NCI-H226 (cell line): ENCODE measurements at regions not wholly inside any gene's neighbourhood (a gene's known extent, or its start where the extent isn't known, plus 50 kb on each side); places are given as distances from the start of the nearest gene placed in this dataset.
"Not testable (repeated sequence)": the region's sequence is repeated elsewhere in the genome, so short reads cannot be mapped to it uniquely, and the experiment has no call there.

ENCODE experiments used
- DNase-seq: peaks from one replicate; pipeline ENCODE4 v3.0.0-alpha.2; 2015

DNA sequence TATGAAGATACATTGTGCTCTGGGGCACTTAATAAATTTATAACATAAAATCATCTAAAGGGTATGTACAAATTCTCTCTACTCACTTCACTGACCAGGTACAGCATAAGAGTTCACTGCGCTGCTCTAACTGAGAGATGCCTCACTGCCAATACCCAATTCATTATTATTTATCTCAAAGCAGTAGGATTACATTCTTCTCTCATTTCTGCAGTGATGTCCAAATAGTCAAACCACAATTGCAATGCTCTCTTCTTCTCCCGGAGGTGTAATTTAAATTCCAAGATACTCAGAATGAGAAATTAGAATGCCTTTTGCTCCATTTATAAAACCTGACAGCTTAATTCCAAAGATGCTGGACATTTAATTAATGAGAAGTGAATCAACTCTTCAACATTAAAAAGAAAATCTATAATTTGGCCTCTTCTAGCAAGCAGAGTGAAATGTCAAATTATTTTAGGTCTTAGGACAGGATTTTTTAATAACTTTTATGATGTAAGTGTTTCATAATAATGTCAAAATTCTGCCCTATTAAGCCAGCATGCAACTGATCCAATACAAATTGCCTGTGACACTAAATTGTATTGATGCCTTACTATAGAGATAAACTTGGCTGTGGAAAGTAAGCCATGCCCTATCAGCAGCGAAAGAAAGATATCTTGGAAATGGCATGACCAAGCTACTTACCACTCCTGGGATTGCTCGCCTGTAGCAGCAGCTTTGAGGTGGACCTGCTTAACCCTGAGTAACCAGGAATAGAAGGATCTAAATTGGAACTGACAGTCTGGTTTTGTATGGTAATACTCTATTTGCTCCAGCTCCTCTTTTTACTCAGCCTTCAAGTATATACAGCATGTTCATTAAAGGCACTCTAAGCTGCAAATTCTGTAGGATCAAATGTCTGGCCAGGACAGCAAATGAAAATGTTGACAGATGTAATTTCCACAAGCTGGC, 374.2 kb upstream of the TYRP1 start:
- DNase-seq = no peak

DNA sequence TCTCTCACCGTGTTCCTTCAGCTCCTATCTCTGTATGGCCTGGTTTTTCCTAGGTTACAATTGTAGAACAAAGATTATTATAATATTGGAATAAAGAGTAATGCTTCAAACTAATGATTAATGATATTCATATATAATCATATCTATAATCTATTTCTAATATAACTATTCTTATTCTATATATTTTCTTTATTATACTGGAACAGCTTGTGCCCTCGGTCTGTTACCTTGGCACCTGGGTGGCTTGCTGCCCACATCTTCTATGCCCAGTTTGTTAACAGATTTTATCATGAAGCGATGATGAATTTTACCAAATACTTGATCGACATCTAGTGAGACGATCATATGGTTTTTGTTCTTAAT, 363.6 kb upstream of the TYRP1 start:
- no peak for DNase-seq

DNA sequence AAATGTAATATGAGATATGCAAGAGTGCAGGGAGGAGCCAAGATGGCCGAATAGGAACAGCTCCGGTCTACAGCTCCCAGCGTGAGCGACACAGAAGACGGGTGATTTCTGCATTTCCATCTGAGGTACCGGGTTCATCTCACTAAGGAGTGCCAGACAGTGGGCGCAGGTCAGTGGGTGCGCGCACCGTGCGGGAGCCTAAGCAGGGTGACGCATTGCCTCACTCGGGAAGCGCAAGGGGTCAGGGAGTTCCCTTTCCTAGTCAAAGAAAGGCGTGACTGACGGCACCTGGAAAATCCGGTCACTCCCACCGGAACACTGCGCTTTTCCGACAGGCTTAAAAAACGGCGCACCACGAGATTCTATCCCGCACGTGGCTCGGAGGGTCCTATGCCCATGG, 359.2 kb upstream of the TYRP1 start:
- DNase-seq = not testable (repeated sequence)

DNA sequence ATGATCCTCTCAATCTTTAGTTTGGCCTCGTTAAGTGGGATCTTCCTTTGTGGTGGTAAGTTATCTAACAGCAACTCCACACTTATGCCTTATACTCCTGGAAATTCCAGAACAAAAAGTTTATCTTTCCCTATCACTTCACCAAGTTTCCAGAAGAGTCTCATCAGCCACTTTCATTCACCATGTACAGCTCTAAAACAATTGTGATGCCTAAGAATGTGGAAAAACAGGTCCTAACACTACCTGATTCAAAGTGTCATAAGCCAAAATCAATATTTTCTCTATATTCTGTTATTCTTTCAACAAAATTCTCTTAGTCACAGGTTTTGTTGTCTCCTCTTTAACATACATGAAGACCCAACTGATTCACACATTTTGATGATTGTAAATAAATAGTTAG, 342.4 kb upstream of the TYRP1 start:
- no peak for DNase-seq

DNA sequence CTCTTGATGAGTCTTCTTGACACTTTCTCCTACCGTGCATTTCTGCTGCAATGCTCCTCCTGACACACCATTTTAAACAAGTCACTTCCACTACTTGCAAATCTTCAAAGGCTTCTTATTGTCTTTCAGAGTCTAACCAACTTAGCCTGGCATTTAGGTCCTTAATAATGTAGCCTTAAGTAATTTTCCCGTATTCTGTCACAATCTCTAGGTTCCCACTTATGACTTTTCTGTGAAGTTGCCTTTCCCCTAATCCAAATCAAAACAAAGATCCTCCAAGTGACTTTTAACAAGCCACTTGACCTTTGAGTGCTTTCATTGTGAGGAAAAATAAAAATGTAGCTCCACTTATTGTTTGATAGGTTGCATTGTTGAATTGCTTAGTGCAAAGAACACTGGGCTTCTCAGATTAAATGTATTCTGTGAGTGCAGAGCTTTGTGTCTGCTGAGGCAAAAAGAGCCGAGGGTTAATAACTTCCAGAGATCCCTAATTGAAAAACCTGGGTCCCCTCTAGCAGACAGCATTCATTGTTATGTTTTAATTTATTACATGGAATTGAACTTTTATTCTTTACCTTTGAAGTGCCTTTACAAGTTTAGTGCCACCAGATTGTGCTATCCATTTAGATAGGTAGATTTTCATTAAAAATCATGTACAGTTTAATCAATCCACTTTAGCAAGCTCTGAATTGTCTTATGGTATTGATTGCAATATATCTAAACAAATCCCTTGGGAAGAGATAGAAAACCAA, 341.7 kb upstream of the TYRP1 start:
- DNase-seq = no peak

DNA sequence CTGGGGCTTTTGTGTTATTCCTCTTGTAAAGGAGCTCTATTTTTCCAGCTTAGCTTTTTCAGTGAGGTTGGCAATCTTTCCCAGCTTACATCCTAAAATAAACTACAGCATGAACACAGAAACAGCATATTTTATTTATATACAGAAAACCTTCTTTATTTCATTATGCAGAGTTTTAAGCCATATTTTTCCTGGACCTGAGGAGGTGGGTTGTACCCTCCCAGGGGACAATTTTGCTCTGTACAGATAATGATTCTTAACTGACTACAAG, 341.2 kb upstream of the TYRP1 start:
- DNase-seq = no peak

DNA sequence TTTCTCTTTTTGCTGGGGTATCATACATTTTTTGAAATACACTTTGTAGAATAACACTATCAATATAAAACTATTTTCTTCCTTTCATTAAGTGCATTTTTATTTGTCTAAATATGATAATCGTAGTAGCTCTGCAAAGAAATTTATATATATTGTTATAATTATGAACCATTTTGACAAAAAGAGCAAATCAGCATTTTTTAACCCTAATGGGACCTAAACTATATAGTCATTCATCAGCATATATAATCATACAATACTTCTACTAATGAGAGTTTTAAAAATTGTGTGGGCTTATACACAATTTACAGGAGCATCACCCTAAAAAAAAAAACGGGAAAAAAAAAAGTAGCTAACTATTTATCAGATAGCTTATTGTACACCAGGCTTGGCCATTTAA, 329.7 kb upstream of the TYRP1 start:
- DNase-seq = no peak

DNA sequence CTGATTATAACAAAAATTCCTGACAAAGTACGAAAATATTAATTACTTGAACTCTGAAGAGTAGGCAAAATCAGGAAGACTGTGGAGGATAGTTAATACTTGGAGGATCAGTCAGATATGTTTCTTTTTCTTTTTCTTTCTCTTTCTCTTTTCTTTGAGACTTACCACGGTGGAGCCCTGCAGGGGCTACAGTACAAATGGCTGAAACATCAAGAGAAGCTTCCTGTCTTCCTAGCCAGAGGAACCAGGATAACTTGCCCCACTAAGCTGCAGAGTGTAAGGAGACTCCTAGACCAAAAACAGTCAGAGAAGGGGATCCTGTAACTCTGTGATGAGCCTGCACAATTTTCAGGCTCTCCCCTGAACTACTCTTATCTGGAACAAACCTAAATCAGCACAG, 324.6 kb upstream of the TYRP1 start:
- no peak for DNase-seq

DNA sequence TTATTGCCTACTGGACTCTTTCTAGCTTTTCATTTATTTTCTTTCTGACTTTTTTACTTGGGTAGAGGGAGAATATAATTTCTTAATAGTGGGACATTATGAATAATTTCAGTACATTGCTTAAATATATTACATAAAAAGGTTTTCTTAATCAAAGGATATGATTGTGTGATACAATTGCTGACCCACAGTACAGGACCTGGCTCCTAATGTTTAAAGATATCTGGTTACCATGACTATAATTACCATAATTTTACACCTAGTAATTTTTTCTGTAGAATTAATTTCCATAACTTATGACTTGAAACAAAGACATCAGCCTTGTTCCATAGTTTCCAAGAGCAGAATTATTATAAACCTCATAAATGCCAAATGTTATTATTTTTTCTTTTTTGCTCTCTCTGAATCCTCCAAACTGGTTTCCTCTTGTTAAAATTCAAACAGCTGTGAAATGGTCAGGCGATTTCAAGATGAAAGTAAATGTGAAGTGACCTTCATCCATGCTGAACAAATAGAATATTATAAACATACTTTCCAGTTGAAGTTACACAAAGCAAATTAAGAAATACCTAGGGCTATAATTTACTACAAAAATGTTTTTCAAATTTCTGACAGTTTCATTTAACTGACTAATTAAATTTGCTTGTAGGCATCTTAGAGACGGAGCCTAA, 301.2 kb upstream of the TYRP1 start:
- DNase-seq = no peak

DNA sequence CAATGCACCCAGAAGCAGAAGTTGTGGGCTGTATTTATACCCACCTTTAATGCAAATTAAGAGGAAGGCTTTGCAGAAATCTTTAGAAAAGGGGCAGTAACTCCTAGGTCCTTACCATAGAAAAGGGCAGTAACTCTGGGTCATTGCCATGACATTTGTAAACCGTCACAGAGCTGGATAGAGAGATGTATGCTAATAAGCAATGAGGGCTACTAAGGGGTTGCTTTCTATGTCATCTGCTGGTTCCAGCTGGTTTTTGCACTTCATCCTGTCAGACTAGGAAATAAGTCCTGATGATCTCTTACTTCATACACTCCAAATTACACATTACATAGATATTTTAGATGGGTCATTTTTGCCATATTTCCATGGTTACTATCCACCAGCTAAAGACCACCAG, 299.1 kb upstream of the TYRP1 start:
- DNase-seq = no peak

DNA sequence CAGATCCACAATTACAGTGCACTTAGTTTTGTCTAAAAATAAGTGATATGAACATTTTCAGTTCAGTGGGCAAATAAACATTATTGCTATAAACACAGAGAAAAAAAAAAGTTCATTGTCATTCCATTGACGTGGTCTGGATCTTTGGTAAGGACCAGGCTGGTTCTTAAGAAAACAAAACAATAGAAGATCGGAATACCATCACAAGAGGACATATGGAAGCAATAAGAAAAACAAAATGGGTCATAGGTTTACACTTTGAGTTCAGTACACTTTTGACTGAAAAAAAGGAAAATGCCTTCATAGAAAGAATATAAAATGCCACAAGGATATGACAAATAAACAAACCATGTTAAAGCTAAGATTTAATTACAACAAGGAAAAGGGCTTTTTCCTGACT, 289.5 kb upstream of the TYRP1 start:
- DNase-seq = no peak

DNA sequence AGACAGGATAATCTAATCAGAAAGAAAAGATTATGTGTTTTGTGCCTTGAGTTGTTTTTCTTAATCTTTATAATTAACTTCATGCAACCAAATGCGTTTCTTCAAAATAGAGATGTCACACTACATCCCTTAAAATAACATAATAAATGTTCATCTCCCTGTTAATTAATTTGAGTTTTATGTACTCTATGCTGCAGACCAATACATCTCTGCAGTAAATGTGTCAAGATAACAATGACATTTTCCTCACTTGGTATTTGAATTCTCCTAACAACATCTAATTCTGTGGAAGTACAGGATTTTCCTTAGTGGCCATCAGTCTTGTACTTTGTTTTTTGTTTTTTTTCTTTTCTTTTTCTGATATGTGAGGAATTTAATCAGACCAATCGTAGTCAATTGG, 279.2 kb upstream of the TYRP1 start:
- no peak for DNase-seq

DNA sequence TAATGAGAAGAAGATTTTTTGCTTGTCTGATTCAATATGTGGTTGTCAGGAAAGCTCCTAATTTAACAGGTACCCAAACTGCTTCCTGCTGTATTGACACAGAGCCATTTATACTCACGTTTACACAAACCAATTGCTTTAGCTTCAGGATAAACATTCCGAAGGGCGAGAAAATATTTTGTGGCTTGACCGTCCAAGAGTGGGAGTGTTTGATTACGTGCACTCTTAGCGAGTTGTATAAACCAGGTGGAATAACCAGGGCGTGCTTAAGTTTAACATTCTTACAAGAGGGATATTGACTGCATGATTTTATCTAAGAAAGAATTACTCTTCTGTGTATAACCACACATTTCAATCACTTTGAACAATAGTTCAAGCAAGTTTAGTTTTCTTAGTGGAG, 278.7 kb upstream of the TYRP1 start:
- DNase-seq = no peak

DNA sequence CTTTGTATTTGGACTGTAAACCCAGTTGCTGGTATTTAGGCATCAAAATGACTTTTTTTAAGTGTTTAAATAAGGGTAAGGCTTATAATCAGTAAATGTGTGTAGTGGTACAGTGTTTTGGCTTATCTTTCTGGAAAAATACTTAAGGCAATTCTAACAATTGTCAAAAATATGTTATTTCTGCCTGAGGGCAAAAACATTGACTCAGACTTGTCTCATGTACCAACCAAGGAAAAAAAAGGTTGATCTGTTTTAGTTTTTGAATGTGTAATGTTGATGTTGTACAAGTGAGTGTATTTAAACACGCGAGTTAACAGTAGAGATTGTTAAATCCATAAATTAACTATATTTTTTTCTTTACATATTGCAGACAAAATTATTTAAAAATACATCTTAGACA, 277.8 kb upstream of the TYRP1 start:
- DNase-seq = no peak

DNA sequence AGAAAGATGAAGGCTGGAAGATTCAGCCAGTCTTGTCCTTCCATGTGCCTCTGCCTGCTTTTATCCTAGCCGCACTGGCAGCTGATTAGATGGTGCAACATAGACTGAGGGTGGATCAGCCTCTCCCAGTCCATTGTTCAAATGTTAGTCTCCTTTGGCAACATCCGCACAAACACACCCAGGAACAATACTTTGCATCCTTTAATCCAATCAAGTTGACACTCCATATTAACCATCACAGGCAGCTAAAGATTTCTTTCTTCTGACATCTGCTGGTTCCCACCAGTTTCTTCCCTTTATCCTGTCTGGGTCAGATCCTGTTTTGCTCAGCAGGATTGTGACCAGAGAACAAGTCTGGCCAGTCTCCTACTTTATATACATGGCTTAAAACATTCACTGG, 276.5 kb upstream of the TYRP1 start:
- no peak for DNase-seq

DNA sequence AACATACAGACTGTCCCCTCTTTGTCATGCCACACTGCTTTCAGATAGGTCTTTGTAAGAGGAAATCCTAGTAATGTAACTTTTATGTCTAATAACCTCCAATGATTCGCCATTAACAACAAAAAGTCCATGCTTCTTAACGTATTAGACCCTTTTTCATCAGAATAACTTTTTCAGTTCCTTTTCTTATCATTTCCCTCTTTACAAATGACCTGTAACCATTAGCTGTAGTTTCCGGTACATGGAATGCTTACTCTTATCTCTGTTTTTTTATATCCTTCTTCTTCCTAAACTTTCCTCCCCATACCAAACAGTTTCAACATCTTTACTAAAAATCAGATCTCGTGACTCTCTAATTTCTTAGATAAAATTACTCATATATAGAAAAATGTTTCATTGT, 268.9 kb upstream of the TYRP1 start:
- no peak for DNase-seq

DNA sequence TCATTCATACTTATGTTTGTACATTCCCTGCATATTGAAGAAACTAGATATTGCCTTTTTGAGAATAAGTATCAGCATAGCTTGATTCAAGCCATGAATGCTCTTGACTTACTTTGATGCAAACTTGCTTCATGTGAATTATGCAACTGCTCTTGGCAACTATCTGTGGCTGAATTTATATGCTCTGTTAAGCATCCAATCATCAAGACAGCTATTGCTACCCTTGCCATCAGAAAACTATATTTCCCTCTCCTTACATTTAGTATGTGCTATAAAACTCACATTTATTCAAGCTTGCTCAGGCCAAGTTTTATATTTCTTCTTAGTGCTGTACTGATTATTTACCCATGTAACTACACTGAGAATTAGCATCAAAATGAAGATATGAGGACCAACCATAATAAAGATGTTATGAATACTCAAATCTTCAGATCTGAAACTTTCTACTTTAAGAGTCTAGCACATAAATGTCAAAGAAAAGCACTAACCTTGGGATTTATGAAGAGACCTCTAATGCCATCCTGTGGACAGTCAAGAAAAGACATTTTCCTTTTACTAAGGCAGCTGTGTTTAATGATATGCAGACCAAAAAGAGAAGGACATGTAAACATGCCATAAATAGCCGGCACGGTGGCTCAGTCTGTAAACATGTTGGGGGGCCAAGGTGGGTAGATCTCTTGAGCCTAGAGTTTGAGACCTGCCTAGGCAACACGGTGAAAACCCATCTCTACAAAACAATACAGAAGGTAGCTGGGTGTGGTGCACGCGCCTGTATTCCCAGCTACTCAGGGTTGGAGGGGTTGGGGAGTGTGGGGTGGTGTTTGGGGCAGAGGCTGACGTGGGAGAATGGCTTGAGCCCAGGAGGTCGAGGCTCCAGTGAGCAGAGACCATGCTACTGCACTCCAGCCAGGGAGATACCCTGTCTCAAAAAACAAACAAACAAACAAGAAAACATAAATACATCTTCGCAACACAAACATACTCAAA, 267.0 kb upstream of the TYRP1 start:
- DNase-seq = no peak

DNA sequence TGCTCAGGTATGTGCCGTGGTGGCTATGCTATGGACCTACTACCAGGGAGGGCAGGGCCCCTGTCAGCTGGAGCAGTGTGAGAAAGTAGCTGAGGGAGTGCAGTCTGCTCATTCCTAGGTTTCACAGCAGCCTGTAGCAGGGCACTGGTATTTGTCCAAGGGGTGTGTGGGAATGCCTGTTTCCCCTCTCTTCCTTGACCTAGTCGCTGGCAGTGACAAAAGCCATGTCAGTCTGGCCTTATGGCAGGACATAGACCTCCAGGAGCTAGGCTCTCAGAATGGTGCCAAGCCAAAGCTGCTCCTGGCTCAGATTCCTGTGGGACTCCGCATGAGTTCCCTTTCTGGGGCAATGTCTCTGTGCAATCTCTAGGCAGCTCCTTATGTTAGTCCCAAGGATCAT, 253.9 kb upstream of the TYRP1 start:
- DNase-seq = no peak

DNA sequence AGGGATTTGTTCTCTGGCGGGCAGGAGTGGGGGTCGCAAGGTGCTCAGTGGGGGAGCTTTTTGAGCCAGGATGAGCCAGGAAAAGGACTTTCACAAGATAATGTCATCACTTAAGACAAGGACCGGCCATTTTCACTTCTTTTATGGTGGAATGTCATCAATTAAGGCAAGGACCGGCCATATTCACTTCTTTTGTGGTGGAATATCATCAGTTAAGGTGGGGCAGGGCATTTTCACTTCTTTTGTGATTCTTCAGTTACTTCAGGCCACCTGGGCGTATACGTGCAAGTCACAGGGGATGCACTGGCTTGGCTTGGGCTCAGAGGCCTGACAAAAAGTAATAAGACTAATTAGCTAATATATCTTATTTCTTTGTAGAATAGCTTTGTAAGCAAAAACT, 252.1 kb upstream of the TYRP1 start:
- not testable (repeated sequence) for DNase-seq

DNA sequence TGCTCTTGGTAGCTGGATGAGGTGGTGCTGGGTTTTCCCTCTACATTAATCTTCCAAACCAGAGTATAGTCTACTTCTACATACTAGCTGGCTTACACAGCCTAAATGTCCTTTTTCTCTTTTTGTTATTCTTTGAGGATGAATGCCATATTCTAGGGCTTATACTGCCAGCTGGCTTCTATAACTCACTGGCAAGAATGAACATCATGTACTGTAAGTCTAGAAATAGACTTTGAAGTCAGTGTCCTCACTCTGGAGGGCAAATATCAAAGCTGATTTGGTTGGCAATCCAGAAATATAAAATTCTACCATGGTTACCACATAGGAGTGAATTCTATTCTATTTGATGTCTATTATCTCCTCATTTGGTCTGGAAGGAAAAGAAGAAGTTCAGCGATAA, 251.7 kb upstream of the TYRP1 start:
- DNase-seq = no peak

DNA sequence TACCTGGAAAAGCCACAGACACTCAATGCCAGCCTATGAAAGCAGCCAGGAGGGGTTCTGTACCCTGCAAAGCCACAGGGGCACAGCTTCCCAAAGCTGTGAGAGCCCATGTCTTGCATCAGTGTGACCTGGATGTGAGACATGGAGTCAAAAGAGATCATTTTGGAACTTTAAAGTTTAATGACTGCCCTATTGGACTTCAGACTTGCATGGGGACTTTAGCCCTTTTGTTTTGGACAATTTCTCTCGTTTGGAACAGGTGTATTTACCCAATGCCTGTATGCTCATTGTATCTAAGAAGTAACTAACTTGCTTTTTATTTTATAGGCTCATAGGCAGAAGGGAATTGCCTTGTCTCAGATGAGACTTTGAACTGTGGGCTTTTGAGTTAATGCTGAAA, 244.9 kb upstream of the TYRP1 start:
- no peak for DNase-seq

DNA sequence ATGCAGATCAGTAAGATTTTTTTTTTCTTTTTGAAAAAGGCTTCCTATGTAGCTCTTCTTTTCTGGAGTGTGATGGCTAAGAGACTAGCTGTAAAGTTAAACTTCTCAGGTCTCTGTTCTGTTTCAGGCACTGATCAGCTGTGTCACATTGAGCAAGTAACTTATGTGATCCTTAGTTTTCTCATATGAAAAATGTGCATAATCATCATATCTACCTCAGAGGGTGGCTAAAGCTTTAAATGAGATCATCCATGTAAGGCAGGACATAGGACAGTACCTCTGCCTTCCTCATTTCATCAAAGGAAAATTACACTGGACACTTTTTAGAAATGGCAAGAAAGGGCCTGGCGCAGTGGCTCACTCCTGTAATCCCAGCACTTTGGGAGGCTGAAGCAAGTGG, 235.9 kb upstream of the TYRP1 start:
- DNase-seq = no peak
